Heart left ventricle (tissue), 13 donors: ENCODE measurements at regions not wholly inside any gene's neighbourhood (a gene's known extent, or its start where the extent isn't known, plus 50 kb on each side); places are given as distances from the start of the nearest gene placed in this dataset.

Experiments
- CTCF ChIP-seq, 12 donors: fragments of 200-600 bp; sonication (generic) in 4 of 12; IDR thresholded peaks; one replicate each; pipeline versions ENCODE4 v1.5.0 to v1.8.0; 2018 to 2022; ENCODE audit warnings: antibody characterized with exemption in 12 of 12, mild to moderate bottlenecking in 5 of 12
- POLR2A ChIP-seq, 2 donors: fragments of 450-650 bp; IDR thresholded peaks; one replicate each; pipeline ENCODE4 v1.6.1; 2017; ENCODE audit warnings: antibody characterized with exemption in 2 of 2, mild to moderate bottlenecking in 2 of 2, moderate library complexity in 2 of 2
- donor health status: ischemic (EF 13 %, LVEDD 7.1; RV severe dilation, severe dysfunction).
- donor health status: DM: no; HTN: yes; CAD: no.
- donor health status: DM: no; HTN: no; CAD: no.
- donor health status: ischemic (EF 25% LVEDD 6.9; RV normal size, moderate dysfunction).
- donor health status: ischemic (EF 25% LVEDD 5.7; RV mildly dilated, moderate dysfunction).
- donor health status: ischemic (EF 35%, LVEDD 5.7; RV mildly dilated, moderate dysfunction).
- donor health status: nonischemic (EF 11% LVEDD 7.7; RV severe dilation, severe dysfunction).
- donor health status: DM: yes; HTN: yes; CAD: no.
- donor health status: PGD.
- donor health status: ischemic (EF 29% LVEDD 5.4; RV normal size, mild dysfunction).
- donor health status: nonischemic (EF 23%, LVEDD 6.1; RV moderate dilation, normal function).

- TF ChIP-seq CTCF (IDR thresholded peaks at IDR 0.05) (no peak), POLR2A (IDR thresholded peaks at IDR 0.05) (no peak)
Observed at GRCh38 chr21:39018730-39019129, 164.5 kb downstream of the PSMG1 start.
